SU-DHL-6 (cell line): ENCODE measurements at regions not wholly inside any gene's neighbourhood (a gene's known extent, or its start where the extent isn't known, plus 50 kb on each side); places are given as distances from the start of the nearest gene placed in this dataset.

Source experiments
- H2AFZ ChIP-seq: fragments of 200-600 bp; sonication (generic); 2 replicates; pipeline ENCODE4 v1.6.1; 2014; ENCODE audit warnings: low read depth, mild to moderate bottlenecking, moderate library complexity, mixed read lengths, antibody characterized with exemption, low read length; ENCODE audit not compliant: severe bottlenecking
- H3F3A ChIP-seq: fragments of 200-600 bp; shearing (Covaris generic); 2 replicates; pipeline ENCODE4 v1.6.0; 2016; ENCODE audit warnings: antibody characterized with exemption, mild to moderate bottlenecking; ENCODE audit not compliant: insufficient read depth
- H3K27ac ChIP-seq: fragments of 200-600 bp; sonication (generic); 2 replicates; pipeline ENCODE4 v1.5.1; 2016; ENCODE audit warnings: low read depth, mild to moderate bottlenecking, low read length, moderate library complexity, mixed read lengths
- H3K27me3 ChIP-seq: fragments of 200-600 bp; sonication (generic), shearing (Covaris generic); 2 replicates; pipeline ENCODE4 v1.6.0; 2014; ENCODE audit warnings: mild to moderate bottlenecking, low read length
- H3K36me3 ChIP-seq: fragments of 200-600 bp; sonication (generic); 2 replicates; pipeline ENCODE4 v1.6.1; 2014; ENCODE audit warnings: mild to moderate bottlenecking, low read length, mixed read lengths
- H3K4me2 ChIP-seq: fragments of 300-600, 200-600 bp; shearing (Covaris generic), sonication (generic); 2 replicates; pipeline ENCODE4 v1.6.0; 2014; ENCODE audit warnings: low read length, low read depth, mild to moderate bottlenecking; ENCODE audit not compliant: poor library complexity, severe bottlenecking
- H3K4me3 ChIP-seq: fragments of 200-600 bp; sonication (generic); 2 replicates; pipeline ENCODE4 v1.5.1; 2014; ENCODE audit warnings: antibody characterized with exemption, low read length, mild to moderate bottlenecking, mixed read lengths; ENCODE audit not compliant: insufficient read depth, poor library complexity, severe bottlenecking
- H3K79me2 ChIP-seq: fragments of 200-600 bp; sonication (generic); 2 replicates; pipeline ENCODE4 v1.6.1; 2014; ENCODE audit warnings: mild to moderate bottlenecking, low read length, moderate library complexity; ENCODE audit not compliant: insufficient read depth
- H3K9ac ChIP-seq: fragments of 200-600 bp; sonication (generic); 2 replicates; pipeline ENCODE4 v1.7.0; 2014; ENCODE audit warnings: mild to moderate bottlenecking, low read length
- H3K9me2 ChIP-seq: fragments of 200-600 bp; sonication (generic); replicated peaks from 2 replicates; pipeline ENCODE4 v1.6.1; 2014; ENCODE audit warnings: low read length; ENCODE audit not compliant: insufficient read depth
- H3K9me3 ChIP-seq: fragments of 200-600 bp; sonication (generic); 2 replicates; pipeline ENCODE4 v1.6.1; 2014; ENCODE audit warnings: low read length, mixed read lengths; ENCODE audit not compliant: insufficient read depth
- H4K20me1 ChIP-seq: fragments of 200-600 bp; sonication (generic); 2 replicates; pipeline ENCODE4 v1.6.1; 2014; ENCODE audit warnings: low read depth, mild to moderate bottlenecking, antibody characterized with exemption, low read length, moderate library complexity, mixed read lengths
- EZH2phosphoT487 ChIP-seq: fragments of 200-600 bp; sonication (generic), shearing (Covaris generic); conservative IDR thresholded peaks from 2 replicates; pipeline ENCODE4 v1.6.1; 2018; ENCODE audit warnings: mild to moderate bottlenecking, antibody characterized with exemption, low read length, moderate library complexity, mixed read lengths
- TF ChIP-seq, protein P1 (sequence below): fragments of 200-600 bp; sonication (generic); IDR thresholded peaks from one replicate; pipeline ENCODE4 v1.5.1; 2017; ENCODE audit warnings: antibody characterized with exemption, mild to moderate bottlenecking, low read length, moderate library complexity; ENCODE audit not compliant: insufficient read depth, poor library complexity, severe bottlenecking

DNA sequence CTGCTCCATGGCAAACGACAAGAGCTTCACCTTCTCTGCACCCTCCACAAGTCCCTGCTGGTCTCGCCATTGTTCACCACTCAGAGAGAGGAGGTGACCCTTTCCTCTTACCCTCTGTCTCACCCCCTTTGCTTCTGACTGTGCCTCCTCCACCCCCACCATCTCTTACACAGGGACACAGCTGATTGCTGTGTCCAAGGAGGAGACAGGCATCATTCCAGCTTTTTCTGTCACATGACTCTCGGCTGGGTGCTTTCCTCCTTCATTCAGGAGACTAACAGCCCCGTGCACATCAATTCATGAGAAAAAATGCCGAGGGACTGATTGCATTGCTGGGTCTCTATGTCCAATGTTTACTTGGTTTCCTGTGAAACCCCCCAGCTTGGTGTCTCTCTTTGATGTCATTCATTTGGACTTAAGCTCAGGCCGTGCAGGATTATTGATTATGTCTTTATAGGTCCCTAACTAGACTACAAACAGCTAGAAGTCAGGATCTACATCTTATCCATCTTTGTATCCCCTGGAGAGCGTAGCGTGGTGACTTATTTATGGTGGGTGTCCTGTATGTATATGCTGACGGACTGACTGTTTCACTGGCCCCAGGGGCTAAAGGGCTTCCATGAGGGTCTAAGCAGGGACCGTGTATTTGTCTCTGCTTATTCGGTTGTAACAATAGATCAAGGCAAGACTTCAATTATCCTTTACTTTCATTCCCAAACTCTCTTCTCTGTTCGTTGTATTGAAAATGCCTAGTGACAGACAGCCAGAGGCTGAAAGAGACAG is 82.2 kb upstream of the CDH13 start:
- no peaks in the 10 kb centered on the region for H3K27me3 ChIP-seq
- no peaks in the 10 kb centered on the region for H3K9me2 ChIP-seq
- H3K36me3 ChIP-seq: no peaks in the 10 kb centered on the region
- H3K79me2 ChIP-seq: no peaks in the 10 kb centered on the region
- H3F3A ChIP-seq: no peaks in the 10 kb centered on the region
- no peak overlapping the region for H3K9ac ChIP-seq
- no peak overlapping the region for H3K4me3 ChIP-seq
- no peak overlapping the region for H2AFZ ChIP-seq
- no peaks in the 10 kb centered on the region for H4K20me1 ChIP-seq
- no peak overlapping the region for H3K27ac ChIP-seq
- H3K4me2 ChIP-seq: no peak overlapping the region
- no peak for TF ChIP-seq EZH2phosphoT487
- TF ChIP-seq, protein P1, sequence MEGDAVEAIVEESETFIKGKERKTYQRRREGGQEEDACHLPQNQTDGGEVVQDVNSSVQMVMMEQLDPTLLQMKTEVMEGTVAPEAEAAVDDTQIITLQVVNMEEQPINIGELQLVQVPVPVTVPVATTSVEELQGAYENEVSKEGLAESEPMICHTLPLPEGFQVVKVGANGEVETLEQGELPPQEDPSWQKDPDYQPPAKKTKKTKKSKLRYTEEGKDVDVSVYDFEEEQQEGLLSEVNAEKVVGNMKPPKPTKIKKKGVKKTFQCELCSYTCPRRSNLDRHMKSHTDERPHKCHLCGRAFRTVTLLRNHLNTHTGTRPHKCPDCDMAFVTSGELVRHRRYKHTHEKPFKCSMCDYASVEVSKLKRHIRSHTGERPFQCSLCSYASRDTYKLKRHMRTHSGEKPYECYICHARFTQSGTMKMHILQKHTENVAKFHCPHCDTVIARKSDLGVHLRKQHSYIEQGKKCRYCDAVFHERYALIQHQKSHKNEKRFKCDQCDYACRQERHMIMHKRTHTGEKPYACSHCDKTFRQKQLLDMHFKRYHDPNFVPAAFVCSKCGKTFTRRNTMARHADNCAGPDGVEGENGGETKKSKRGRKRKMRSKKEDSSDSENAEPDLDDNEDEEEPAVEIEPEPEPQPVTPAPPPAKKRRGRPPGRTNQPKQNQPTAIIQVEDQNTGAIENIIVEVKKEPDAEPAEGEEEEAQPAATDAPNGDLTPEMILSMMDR: no peak
- no peaks in the 10 kb centered on the region for H3K9me3 ChIP-seq

DNA sequence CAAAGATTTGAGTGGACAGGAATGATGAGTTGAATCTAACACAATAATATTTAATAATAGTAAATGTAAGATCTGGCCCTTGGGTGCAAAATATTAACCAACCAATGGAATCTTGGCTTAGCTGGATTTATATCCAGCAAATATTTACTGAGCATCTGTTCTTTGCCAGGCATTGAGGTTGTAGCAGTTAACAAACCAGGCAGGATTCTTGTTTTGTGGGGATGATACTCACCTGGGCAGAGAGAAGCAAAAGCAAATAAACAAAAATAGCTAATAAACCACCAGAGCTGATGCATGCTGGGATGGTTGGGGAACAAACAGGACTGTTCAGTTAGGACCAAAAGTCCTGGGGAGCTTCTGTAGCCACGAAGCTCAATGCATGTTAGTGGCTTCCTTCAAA is 84.1 kb upstream of the CDH13 start:
- no peaks in the 10 kb centered on the region for H4K20me1 ChIP-seq
- no peaks in the 10 kb centered on the region for H3K9me2 ChIP-seq
- no peaks in the 10 kb centered on the region for H3K9me3 ChIP-seq
- no peaks in the 10 kb centered on the region for H3K79me2 ChIP-seq
- H3K27me3 ChIP-seq: no peaks in the 10 kb centered on the region
- no peaks in the 10 kb centered on the region for H3F3A ChIP-seq
- H3K36me3 ChIP-seq: no peaks in the 10 kb centered on the region
- H2AFZ ChIP-seq: no peak overlapping the region
- no peak for TF ChIP-seq EZH2phosphoT487
- H3K9ac ChIP-seq: no peak overlapping the region
- H3K27ac ChIP-seq: no peak overlapping the region
- no peak overlapping the region for H3K4me2 ChIP-seq
- H3K4me3 ChIP-seq: no peak overlapping the region

DNA sequence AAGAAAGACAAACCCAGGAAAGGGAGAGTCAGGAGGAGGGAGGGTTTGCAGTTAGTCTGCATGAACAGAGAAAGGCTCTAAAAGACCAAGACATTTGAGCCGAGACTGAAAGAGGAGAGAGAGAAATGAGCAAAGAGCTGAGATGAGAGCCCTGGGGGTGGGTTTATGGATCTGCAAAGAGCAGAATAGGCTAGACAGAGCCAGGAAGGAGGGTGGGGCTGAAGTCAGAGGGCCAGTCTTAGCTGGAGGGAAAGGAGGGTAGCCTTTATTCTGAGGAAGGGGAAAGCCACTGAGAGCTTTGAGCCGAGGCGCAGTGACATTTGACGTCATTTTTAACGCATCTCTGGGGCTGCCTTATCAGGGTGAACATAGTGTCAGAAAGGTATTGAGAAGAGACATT is 85.7 kb upstream of the CDH13 start:
- H2AFZ ChIP-seq: no peak overlapping the region
- H3K27ac ChIP-seq: no peak overlapping the region
- H3K4me3 ChIP-seq: no peak overlapping the region
- H3K79me2 ChIP-seq: no peaks in the 10 kb centered on the region
- H3K27me3 ChIP-seq: no peaks in the 10 kb centered on the region
- no peaks in the 10 kb centered on the region for H3K9me3 ChIP-seq
- H3K9ac ChIP-seq: no peak overlapping the region
- no peaks in the 10 kb centered on the region for H3K36me3 ChIP-seq
- H3K4me2 ChIP-seq: no peak overlapping the region
- no peaks in the 10 kb centered on the region for H3F3A ChIP-seq
- H4K20me1 ChIP-seq: no peaks in the 10 kb centered on the region
- TF ChIP-seq, protein P1: no peak
- TF ChIP-seq EZH2phosphoT487: no peak
- H3K9me2 ChIP-seq: no peaks in the 10 kb centered on the region

DNA sequence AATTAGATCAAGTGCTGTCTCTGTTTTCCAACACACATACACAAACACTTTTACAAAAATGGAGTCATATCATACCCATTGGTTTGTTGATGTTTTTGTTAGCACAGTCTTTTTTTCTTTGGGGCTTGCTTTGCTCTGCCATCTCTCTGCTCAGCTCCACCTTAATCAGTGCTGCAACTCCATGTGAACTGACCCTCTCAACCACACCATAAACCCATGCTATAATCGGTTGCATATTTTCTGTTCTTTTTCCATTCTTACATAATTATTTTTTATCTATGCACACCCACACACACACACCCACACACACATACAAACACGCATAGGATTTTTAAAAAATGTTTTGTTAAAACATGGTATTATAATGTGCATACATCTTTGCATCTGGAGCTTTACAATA is 91.0 kb upstream of the CDH13 start:
- no peaks in the 10 kb centered on the region for H3K9me3 ChIP-seq
- no peaks in the 10 kb centered on the region for H3K36me3 ChIP-seq
- no peaks in the 10 kb centered on the region for H3K27me3 ChIP-seq
- no peak overlapping the region for H2AFZ ChIP-seq
- TF ChIP-seq EZH2phosphoT487: no peak
- TF ChIP-seq, protein P1: no peak
- H3K4me3 ChIP-seq: no peak overlapping the region
- H3F3A ChIP-seq: no peaks in the 10 kb centered on the region
- no peak overlapping the region for H3K27ac ChIP-seq
- H3K4me2 ChIP-seq: no peak overlapping the region
- H3K9ac ChIP-seq: no peak overlapping the region
- no peaks in the 10 kb centered on the region for H4K20me1 ChIP-seq
- no peaks in the 10 kb centered on the region for H3K79me2 ChIP-seq
- H3K9me2 ChIP-seq: no peaks in the 10 kb centered on the region
